GM11168 (cell line): ENCODE measurements at regions not wholly inside any gene's neighbourhood (a gene's known extent, or its start where the extent isn't known, plus 50 kb on each side); places are given as distances from the start of the nearest gene placed in this dataset.
"Not testable (repeated sequence)": the region's sequence is repeated elsewhere in the genome, so short reads cannot be mapped to it uniquely, and the experiment has no call there.

Experiments used
- in situ Hi-C: fragments of 300-500 bp; cut with MboI; formaldehyde crosslinking; loops from one replicate; pipeline ENCODE4 v1.12.0; 2022; ENCODE audit warnings: low sequenced_read_pairs; ENCODE audit not compliant: unreplicated experiment

DNA sequence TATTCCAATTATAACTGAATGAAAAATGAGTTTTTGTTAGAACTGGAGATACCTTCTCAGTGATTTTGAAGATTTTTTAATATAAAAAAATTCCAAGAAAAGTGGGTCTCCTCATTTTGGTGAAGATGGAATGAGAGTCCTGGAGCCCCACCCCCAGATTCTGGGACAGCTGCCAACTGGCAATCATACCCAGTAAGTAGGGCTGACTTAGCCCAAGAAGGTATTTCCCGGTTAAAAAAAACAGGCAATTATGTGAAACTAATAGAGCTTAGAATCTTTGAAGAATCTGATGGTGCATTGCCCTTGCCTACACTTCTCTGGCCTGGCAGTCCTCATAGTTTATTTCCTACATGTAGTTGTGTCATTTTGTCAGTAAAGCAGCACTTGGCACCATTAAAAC lies 52.8 kb upstream of the VWDE start:
- in situ Hi-C loops = no loop called here

DNA sequence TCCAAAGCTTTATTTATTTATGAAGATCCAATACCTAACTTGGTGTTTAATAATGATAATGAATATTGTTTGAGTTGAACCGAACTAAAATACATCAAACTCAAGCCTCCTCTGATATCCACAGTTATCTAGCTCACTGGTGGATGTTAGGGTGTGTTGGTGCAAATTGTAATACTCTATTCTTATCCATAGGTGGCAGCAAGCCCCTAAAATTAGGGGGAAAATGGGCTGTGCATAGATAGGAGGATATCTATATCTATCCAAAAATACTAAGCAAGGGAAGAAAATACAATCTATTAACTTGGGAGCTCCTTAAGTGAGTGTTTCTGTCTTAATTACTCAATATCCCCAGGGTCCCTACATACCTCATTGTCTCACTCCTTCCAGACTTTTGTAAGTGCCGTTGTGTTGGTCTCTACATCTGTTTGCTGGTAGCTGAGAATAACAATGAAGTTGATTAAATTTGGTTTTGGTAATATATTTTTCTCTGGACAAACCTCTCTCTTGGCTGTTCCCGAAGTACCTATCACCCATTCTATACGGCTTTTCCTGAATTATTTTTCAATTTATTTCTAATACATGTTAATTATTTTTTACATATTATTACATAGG lies 55.0 kb upstream of the VWDE start:
- in situ Hi-C loops = no loop called here

DNA sequence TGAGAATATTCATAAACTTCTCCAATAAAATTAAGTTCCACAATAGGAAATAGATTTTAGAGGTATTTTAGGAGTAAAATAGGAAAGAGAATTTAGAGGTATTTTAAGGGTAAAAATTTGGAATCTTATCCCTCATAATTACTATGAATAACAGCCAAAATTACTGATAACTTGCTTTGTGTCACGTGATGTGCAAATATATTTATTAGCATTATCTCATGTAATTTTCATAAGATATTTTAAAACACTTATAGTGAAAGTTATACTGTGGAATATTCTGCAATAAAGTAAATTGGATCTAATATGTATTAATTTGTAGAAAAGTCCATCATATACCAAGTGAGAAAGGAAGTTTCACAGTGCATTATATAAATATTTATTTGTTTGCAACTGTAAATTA lies 64.2 kb upstream of the VWDE start:
- in situ Hi-C loops = no loop called here

DNA sequence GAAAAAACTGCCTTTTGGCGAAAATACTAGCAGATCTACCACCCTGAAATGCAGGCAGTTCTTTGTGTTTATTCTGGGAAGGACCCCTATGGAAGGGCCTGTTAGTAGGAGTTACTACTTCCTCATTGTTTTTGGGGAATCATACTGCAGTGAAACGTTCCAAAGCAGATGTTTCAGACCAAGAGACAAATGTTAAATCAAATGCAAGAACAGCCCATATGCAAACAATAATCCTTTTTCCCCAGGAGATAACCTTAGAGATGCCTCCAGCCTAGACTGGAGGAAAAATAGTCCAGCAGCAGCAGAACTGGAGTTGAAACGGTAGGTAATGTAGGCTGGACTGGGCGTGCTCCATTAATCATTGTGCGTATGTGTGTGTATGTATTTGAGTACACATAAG lies 65.9 kb upstream of the VWDE start:
- in situ Hi-C loops = no loop called here

DNA sequence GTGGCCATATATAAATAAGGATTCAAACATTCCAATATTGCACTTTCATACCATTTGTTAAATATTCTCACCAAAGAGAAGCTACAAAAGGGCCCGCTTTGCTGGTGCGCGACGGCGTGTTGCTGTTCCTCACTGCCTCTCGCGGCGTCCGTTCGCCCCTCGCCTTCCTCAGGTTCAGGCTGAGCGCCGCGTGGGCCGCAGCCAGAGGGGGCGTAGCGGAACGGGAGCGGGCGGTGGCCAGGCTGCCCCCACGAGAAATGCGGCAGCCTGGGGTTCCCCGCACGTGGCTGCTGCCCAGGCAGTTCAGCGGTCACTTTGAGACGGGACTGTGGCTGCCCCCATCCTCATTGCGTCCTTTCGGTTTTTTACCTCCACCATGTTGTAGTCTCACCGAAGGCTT lies 67.3 kb upstream of the VWDE start:
- in situ Hi-C loops = no loop called here

DNA sequence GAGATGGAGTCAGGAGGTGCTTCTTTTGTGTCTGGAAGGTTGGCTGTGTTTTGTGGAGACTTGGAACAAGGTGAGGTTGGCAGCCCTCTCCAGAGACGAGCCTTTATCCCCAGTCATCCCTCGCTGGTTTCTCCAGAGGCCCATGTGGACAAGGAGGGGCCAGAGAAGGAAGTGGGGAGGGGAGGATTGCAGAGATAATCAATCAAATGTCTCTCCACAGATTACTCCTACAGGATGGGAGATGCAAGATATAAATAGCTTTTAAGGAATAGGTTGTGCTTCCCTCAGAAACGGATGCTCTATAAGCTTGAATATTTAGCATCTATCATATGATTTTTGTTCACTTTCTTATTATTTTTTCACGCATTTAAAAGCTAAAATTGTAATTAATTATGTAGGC lies 70.4 kb upstream of the VWDE start:
- in situ Hi-C loops = no loop called here

DNA sequence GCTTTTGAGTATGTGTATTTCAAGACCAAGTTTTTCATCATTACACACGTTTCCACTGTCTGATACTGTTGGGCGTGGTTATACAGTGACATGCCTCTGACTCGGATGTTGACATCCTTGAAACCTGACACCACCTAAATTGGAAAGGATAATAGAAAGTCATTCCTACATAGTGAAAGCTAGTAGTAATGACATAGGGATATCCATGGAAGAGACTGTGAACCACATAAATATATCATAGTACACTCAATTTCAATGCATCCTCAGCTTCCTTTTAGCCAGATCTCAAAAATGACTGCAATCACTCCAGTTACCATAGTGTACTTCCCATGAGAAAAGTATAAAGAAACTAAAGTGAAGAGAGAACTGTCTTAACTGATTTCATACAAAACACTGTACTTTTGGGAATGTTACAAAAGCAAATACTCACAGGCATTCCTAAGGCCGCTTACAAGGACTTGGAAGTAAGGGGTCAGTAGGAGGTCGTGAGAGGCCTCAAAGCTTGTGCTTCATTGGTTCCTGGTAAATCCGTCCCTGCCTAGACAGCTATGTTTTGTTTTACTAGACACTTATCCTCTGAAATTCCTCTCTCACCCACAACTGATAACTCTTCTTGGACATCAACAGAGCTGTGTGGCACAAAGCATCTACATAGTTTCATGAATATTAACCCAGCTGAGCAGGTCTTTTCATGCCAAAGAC lies 71.8 kb upstream of the VWDE start:
- in situ Hi-C loops = no loop called here

DNA sequence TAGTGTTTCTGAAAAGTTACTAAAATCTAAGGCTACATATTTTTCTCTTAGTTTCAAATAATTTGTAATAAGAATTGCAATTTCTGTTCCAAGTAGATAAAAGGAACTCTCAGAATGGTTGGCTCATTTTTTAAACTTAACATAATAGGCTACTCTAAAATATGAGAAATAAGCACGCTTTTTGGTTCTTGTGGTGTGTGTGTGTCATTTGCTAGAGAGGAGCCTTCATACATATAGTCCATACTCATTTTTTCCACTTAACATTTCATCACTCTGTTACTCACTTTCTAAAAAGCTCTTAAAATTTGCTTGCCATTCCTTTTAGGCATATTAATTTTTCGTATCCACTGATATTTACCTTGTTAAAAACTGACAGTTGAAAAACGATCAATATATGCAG lies 74.0 kb upstream of the VWDE start:
- in situ Hi-C loops = no loop called here

DNA sequence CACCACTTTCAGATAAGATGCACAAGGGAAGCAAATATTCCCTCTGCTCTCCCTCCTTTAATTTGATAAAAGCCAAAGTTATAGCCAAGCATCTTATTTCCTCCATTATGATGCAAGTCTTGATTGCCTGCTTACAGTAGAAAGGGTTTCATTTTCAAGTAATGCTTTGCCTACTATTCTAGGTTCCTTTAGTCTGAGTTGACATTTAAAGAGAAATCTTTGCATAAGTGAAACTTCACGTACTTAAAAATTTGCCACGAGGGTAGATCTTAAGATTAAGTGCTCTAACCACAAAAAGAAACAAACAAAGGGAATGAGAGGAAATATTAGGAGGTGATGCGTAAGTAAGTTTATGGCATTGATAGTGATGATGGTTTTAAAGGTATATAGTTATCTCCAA lies 78.1 kb upstream of the VWDE start:
- in situ Hi-C loops = no loop called here

DNA sequence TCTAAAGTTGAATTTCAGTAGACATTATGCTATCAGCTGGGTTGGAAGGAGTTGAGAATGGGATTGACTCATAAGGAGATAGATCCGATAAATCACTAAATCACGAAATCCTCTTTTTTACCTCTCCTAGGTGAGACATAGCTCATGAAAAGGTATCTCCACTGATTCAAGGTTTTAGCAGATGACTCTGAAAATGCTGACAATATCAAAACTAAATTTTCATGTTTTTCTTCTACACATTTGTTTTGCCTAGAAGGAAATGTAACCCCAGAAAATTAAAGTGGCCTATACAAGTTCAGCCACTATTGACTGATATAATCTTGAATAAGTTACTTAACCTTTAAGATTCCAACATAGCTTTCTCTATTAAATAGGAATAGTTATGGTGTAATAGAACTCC lies 82.2 kb upstream of the VWDE start:
- in situ Hi-C loops = no loop called here

DNA sequence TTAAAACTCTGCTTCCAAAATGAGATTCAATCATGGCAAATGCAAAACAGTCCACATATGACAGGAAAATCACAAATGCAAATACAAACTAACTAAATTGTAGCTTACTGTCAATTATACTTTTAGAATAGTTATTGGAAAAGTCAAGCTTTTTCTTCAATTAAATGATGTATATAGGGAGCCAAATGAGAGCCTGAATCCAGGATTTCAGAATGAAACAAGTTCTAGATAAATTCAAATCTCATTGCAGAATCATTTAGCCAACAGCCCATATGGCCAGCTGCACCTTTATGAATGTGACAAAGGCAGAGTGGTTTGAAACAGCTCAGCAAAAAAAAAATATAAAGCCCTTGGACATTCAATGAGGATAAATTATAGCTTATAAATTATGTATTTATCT lies 82.2 kb upstream of the SCIN start:
- in situ Hi-C loops = no loop called here

DNA sequence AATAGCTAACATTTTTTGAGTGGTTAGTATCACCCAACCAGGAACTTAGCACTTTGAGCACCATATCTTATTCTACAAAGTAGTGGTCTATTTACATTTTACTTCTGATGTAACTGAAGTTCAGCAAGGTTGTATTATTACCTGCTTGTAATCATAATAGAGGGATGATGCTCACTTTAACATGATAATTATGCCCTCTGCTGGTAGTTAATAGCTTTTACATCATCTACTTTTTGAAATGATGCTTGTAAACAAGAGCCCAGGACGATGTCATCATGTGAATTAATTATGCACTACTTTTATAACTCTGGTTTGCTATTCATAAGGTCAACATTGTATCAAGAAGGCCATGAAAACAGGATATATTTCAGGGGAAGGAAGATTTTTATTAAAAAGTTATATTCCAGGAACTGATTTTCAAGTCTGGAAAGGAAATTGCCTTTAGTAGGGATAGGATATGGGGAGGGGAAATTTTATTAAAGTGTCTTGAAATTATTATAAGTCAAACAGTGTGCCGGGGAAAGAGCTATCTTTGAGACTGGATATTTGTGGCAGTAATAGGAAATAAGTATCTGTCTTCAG lies 80.3 kb upstream of the SCIN start:
- in situ Hi-C loops = no loop called here

DNA sequence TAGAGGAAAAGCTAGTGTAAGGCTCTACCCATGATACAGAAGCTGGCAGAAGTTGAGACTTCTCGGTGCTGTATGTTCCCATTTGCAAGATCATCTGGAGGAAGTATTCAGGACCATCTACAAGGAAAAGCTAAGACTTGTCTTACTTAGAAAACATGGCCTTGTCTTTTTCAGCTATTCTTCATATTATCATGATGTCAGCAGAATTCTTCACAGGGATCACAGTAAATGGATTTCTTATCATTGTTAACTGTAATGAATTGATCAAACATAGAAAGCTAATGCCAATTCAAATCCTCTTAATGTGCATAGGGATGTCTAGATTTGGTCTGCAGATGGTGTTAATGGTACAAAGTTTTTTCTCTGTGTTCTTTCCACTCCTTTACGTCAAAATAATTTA lies 79.6 kb upstream of the SCIN start:
- in situ Hi-C loops = no loop called here

DNA sequence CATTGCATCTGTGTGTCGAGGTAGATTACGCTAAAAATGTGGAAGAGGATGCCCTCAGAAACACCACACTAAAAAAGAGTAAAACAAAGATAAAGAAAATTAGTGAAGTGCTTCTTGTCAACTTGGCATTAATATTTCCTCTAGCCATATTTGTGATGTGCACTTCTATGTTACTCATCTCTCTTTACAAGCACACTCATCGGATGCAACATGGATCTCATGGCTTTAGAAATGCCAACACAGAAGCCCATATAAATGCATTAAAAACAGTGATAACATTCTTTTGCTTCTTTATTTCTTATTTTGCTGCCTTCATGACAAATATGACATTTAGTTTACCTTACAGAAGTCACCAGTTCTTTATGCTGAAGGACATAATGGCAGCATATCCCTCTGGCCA lies 79.0 kb upstream of the SCIN start:
- in situ Hi-C loops = no loop called here

DNA sequence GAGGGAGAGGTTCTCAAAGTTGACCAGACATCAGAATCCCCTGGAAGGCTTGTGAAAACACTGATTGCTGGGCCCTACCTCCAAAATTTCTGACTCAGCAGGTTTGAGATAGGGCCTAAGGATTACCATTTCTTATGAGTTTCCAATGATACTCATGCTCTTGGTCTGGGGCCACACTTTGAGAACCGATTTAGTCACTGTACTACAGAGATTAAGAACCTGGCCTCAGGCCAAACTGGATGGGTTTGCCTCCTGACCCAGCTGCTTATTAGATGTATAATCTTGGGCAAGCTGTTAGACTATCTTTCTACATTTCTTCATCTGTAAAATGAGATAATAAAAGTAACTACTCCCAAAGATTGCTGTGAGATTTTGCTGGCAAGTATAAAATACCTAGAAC lies 77.1 kb upstream of the SCIN start:
- in situ Hi-C loops = no loop called here

DNA sequence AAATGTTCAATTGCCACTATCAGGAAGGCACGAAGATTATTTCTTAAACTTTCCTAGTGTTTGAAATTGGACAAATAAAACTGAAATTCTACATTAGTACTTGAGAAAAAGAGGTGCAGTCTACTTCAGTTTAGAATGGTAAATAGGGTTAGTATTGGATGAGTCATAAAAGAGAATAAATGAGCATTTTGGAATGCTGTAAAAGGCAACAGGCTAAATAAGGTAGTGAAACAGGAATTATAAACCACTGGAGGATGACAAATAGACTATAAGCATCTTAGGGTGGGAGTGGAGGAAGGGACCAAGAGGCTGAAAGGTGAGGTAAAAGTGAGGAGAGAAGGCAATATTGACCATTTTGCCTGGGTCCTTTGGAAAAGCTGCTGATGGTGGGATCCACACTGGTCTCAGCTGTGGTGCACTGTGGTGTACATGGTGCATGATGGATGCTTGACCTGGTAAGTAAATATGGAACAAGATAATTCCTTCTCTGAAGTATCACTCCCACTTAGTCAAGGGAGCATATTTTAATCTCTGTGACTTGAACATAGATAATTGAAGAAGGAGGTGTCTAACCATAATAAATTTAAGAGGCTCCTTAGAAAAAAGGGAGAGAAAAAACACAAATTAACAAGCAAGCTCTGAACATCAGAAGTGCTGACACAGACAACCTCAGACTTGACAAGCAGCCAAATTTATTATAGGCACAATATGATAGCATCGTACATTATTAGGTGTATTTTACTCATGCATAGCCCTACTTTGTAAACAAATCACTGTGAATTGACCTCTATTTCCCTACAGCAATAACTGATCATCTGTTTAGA lies 76.4 kb upstream of the SCIN start:
- in situ Hi-C loops = no loop called here

DNA sequence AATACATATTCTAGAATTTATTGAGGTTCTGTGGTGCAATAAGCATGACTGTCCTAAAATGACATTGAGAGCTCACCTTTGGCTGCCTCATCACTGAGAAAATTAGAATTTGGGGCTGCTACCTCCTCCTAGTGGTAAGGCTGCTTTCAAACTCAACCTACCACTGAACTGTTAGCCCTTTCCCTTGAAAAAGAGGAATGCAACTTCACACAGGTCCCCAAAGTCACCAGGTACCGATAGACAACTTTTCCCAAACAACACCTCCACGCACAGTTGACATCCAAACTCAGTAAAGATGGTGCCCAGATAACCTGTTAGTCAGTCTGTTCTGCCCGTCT lies 75.9 kb upstream of the SCIN start:
- in situ Hi-C loops = no loop called here

DNA sequence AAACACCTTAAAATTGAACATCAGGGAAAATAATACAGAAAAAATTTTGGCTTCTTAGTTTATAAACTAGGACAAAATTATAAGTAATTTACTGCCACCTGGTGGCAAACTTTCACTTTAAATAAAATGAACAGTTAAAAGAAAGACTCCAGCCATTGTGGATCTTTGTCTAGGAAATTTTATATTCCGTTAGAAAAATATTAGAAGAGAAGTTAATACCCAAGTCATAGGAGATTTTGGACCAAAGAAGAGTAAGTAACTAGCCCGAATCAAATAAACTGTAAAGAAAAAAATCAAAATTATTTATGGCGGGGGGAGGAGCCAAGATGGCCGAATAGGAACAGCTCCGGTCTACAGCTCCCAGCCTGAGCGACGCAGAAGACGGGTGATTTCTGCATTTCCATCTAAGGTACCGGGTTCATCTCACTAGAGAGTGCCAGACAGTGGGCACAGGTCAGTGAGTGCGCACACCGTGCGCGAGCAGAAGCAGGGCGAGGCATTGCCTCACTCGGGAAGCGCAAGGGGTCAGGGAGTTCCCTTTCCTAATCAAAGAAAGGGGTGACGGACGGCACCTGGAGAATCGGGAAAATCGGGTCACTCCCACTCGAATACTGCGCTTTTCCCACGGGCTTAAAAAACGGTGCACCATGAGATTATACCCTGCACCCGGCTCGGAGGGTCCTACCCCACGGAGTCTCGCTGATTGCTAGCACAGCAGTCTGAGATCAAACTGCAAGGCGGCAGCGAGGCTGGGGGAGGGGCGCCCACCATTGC lies 73.4 kb upstream of the SCIN start:
- in situ Hi-C loops = not testable (repeated sequence)

DNA sequence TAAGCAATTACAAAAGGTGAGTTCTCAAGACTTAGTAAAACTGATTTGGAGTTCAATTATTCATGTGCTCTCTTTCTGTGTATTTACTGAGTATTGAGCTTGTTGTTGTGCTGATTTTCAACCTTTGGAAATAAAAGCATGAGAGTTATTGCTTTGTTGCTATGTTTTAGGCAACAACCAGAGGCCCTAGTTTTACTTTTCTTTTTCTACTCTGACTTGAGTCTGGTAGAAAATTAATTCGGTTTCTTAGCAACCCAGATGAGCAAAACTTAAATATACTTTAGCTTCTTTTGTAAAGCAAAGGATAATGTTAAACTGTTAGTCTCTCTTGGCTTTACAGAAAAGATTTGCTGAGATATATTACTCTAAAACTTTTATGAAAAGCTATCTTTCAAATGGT lies 66.4 kb upstream of the SCIN start:
- in situ Hi-C loops = no loop called here

DNA sequence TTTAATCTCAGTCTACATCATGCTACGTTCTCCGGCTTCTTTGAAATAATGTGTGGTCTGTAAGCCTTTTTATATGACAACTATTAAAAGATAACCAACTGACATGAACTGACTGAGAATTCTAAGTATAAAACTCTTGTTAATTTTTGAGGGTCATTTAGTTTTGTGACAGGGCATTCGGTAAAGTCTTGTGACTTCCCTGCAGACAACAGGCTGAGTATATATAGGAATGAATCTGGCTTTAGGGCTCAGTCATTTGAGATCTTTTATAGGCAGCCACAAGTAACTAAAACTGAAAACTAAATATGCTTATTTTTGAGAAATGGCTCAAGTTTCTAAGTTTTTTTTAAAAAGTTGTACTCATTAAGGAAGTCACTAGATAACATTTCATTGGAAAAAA lies 62.5 kb upstream of the SCIN start:
- in situ Hi-C loops = no loop called here

DNA sequence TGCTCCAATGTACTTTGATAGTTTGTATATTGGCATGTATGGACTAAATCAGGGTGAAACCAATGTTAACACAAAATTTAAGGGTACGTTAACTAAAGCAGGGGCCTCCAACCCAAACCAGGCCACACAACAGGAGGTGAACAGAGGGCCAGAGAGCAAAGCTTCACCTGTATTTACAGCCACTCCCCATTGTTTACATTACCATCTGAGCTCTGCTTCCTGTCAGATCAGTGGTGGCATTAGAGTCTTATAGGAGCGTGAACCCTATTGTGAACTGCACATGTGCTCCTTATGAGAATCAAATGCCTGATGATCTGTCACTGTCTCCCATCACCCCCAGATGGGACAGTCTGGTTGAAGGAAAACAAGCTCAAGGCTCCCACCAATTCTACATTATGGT lies 62.0 kb upstream of the SCIN start:
- in situ Hi-C loops = no loop called here
